SJCRH30 (cell line): ENCODE measurements at regions not wholly inside any gene's neighbourhood (a gene's known extent, or its start where the extent isn't known, plus 50 kb on each side); places are given as distances from the start of the nearest gene placed in this dataset.
"Not testable (repeated sequence)": the region's sequence is repeated elsewhere in the genome, so short reads cannot be mapped to it uniquely, and the experiment has no call there.

Experiments used
- DNase-seq, 2 experiments: peaks; one replicate each; pipeline ENCODE4 v3.0.0-alpha.2; 2015 to 2020
- H3K27ac ChIP-seq: fragments of 250-450 bp; sonication (Bioruptor Pico); 2 replicates; pipeline ENCODE4 v1.5.1; 2020; ENCODE audit warnings: mild to moderate bottlenecking, moderate library complexity
- H3K27me3 ChIP-seq: fragments of 250-450 bp; sonication (Bioruptor Pico); 2 replicates; pipeline ENCODE4 v1.5.1; 2020; ENCODE audit warnings: mild to moderate bottlenecking, moderate library complexity
- H3K36me3 ChIP-seq: fragments of 250-450 bp; sonication (Bioruptor Pico); 2 replicates; pipeline ENCODE4 v1.5.1; 2020; ENCODE audit warnings: mild to moderate bottlenecking, moderate library complexity
- H3K4me1 ChIP-seq: fragments of 250-450 bp; sonication (Bioruptor Pico); 2 replicates; pipeline ENCODE4 v1.5.1; 2020; ENCODE audit warnings: mild to moderate bottlenecking, moderate library complexity
- H3K4me3 ChIP-seq: fragments of 250-450 bp; sonication (Bioruptor Pico); 2 replicates; pipeline ENCODE4 v1.5.1; 2020; ENCODE audit warnings: mild to moderate bottlenecking, moderate library complexity
- H3K9me3 ChIP-seq: fragments of 250-450 bp; sonication (Bioruptor Pico); replicated peaks from 2 replicates; pipeline ENCODE4 v1.5.1; 2020; ENCODE audit warnings: mild to moderate bottlenecking, moderate library complexity

DNA sequence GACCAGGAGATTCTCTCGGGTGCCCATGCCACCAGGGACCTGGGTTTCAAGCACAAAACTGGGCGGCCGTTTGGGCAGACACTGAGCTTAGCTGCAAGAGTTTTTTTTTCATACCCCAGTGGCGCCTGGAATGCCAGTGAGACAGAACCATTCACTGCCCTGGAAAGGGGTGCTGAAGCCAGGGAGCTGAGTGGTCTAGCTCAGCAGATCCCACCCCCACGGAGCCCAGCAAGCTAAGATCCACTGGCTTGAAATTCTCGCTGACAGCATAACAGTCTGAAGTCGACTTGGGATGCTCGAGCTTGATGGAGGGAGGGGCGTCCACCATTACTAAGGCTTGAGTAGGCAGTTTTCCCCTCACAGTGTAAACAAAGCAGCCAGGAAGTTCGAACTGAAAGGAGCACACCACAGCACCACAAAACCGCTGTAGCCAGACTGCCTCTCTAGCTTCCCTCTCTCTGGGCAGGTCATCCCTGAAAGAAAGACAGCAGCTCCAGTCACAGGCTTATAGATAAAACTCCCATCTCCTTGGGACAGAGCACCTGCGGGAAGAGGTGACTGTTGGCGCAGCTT lies 157.7 kb downstream of the GIPC2 start:
- not testable (repeated sequence) for H3K4me3 ChIP-seq, H3K9me3 ChIP-seq, DNase-seq, H3K27me3 ChIP-seq, H3K4me1 ChIP-seq, H3K27ac ChIP-seq, H3K36me3 ChIP-seq

DNA sequence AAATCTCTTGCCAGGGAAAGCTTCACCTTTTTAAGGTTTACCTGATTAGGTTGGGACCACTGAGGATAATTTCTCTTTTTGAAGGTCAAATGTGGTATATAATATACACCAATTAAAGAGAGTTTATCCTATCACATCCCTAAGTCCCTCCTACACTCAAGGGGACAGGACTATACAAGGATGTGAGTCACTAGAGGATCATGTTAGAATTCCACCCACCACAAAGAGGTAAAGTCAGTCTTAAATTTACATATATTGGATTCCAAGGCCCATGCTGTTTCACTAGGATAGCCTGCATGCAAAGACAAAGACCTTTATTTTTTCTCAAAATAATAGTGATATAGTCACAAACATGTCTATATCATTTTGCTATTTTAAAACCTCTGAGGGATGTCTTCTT lies 164.4 kb downstream of the GIPC2 start:
- no peaks in the 10 kb centered on the region for H3K9me3 ChIP-seq
- no peak overlapping the region for H3K27ac ChIP-seq
- DNase-seq = no peak
- no peaks in the 10 kb centered on the region for H3K36me3 ChIP-seq
- no peak overlapping the region for H3K4me3 ChIP-seq
- no peaks in the 10 kb centered on the region for H3K27me3 ChIP-seq
- H3K4me1 ChIP-seq = no peaks in the 10 kb centered on the region

DNA sequence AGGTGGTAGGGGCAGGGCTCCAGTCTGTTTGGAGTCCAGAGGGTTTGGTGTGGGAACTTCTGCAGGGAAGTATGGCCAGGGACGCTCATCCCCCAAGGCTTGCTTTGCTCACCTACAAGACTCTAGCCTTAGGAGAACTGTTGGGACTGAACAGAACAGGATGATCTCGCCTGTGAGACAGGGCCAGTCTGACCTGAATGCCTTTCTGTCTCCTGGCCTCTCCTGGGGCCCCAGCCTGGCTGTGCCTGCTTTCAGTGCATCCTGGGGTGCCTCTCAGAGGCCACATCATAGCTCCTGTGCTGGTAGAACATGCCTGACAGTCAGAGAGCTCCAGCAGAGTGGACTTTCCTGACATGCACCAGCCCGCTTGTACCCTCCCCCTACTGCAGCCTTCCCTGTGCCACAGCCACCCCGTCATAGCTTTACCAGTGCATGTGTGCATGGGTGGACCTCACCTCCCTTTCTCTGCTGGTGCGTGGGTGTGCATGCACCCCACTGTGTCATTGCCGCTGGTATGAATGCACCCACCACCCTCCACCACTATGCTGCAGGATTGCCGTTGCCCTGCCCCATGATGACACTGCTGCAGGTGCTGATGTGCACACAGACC lies 165.8 kb downstream of the GIPC2 start:
- H3K9me3 ChIP-seq = no peaks in the 10 kb centered on the region
- no peaks in the 10 kb centered on the region for H3K27me3 ChIP-seq
- no peak for DNase-seq
- no peaks in the 10 kb centered on the region for H3K36me3 ChIP-seq
- H3K27ac ChIP-seq = no peak overlapping the region
- no peaks in the 10 kb centered on the region for H3K4me1 ChIP-seq
- no peak overlapping the region for H3K4me3 ChIP-seq

DNA sequence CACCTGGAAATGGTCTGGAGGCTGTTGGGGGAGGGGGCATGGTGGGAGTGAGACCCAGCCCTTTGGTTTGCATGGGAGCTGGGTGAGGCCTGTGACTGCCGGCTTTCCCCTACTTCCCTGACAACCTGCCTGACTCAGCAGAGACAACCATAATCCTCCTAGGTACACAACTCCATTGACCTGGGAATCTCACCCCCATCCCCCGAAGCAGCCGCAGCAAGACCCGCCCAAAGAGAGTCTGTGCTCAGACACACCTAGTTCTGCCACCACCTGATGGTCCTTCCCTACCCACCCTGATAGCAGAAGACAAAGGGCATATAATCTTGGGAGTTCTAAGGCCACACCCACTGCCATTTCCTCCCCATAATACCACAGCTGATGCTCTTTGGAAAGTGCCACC lies 168.6 kb downstream of the GIPC2 start:
- no peak overlapping the region for H3K27ac ChIP-seq
- no peaks in the 10 kb centered on the region for H3K27me3 ChIP-seq
- H3K36me3 ChIP-seq = no peaks in the 10 kb centered on the region
- H3K4me3 ChIP-seq = no peak overlapping the region
- no peak for DNase-seq
- H3K4me1 ChIP-seq = no peaks in the 10 kb centered on the region
- H3K9me3 ChIP-seq = no peaks in the 10 kb centered on the region

DNA sequence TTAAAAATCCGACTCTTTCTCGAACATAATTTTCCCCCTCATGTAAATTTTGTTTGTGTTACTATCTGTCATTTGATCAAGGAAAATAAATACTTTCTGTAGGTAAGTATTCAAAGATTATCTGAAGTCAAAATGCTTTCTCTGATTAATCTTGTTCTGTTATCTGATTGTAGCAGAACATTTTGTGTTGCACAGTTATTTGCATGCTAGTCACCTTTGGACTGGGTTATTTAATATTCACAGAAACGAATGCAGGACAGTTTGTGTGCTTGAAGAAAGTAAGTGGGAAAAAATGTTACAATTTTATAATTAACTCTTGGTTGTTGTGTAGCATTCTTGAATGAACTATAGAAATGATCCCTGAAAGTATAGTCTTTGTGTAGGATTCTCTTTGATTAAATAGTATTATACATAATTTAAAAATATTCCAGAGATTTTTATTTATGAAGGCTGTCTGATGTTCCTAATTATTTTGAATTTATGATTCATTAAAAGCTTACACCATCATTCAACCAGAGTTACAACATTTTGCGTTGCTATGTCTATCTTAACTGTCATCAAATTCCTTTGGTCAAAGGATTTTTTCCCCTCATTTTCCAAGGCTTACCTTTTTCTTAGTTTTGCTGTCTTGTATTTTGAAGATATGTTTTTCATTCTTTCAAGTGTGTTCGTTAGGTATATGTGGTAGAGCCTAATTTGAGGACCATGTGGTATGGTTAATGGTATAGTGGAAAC lies 176.6 kb downstream of the GIPC2 start:
- Histone ChIP-seq H3K9me3 (no peaks in the 10 kb centered on the region), H3K36me3 (no peaks in the 10 kb centered on the region), H3K4me1 (no peaks in the 10 kb centered on the region), H3K4me3 (no peak overlapping the region), H3K27me3 (no peaks in the 10 kb centered on the region), H3K27ac (no peak overlapping the region)
- no peak for DNase-seq

DNA sequence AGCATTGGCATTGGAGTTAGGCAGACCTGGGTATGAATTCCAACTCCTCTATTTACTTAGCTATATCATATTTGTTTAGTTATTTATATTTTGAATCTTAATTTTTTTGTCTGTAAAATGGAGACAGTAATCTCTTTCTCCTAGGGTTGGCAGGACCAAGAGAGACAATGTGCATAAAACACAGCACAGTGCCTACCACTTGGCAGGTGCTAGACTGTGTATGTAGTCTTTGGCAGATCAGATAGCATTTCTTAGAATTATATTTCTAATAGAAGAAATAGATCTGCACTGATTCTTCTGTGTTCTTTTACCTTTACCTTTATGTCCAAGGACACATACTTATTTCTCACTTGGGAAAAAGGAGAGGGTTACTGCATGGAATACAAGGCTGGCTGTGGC lies 177.2 kb downstream of the GIPC2 start:
- Histone ChIP-seq H3K27ac (no peak overlapping the region), H3K27me3 (no peaks in the 10 kb centered on the region)

DNA sequence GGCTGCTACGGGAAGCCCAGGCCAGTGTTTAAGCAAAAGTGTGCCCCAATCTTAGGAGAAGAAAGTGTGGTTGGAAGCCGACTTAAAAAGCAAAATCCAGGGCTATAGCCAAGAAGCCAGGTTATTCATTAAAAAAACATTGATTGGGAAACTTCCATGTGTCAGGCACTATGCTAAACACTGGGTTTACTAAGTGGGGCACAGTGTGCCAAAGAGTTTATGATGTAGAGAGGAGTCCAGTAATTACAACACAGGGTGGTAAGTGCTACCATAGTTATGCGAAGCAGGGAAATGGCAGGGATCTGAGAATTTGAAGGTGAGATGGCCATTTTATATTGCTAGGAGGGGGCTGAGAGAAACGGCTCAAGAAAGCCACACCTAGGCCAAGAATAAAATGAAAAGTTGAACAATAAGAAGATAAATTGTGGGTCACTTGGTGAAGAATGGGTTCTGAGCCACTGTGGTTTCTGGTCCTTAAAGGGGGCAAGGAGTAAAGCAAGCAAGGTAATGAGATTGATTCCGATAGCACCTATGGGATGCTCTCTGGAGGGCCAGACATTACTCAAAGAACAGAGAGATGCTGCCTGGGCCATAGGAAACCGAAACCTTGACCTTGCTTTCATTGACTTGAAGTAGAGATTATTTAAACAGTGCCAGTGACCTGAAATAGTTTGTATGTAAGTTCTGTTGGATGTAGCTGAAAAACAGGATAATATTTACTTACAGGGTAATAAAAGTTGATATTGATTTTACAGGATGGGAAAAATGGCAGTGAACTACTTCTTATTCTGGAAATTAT lies 177.8 kb downstream of the GIPC2 start:
- Histone ChIP-seq H3K9me3 (no peaks in the 10 kb centered on the region), H3K4me3 (no peak overlapping the region), H3K4me1 (no peaks in the 10 kb centered on the region), H3K27ac (no peak overlapping the region), H3K27me3 (no peaks in the 10 kb centered on the region), H3K36me3 (no peaks in the 10 kb centered on the region)
- DNase-seq = no peak

More for the DNA sequence above, 177.2 kb downstream of the GIPC2 start:
- Histone ChIP-seq H3K36me3 (no peaks in the 10 kb centered on the region), H3K9me3 (no peaks in the 10 kb centered on the region), H3K4me3 (no peak overlapping the region), H3K4me1 (no peaks in the 10 kb centered on the region)
- DNase-seq = no peak

DNA sequence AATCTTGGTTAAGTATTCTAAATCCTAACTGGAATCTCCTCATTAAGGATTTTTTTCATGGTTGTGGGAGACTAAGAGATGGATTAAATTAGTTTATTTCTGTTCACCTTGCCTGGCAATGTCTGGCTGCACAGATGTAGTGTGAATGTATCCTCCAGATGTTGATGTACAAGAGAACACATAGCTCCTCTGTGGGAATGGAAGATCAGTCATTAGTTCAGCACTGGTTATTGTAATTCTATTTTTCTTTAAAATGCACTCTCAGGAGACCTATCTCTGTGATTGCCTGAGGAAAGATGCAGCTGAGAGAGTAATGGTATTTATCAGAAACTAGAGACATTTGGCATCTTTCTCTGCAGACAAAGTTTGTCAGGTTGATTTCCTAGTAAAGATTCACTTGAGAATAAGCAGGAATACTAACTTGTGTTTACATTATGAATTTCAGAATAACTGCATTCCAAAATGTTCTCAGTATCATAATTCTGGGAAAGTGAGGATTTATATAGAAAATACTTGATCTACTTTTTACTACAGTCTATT lies 178.6 kb downstream of the GIPC2 start:
- DNase-seq = no peak
- no peak overlapping the region for H3K27ac ChIP-seq

DNA sequence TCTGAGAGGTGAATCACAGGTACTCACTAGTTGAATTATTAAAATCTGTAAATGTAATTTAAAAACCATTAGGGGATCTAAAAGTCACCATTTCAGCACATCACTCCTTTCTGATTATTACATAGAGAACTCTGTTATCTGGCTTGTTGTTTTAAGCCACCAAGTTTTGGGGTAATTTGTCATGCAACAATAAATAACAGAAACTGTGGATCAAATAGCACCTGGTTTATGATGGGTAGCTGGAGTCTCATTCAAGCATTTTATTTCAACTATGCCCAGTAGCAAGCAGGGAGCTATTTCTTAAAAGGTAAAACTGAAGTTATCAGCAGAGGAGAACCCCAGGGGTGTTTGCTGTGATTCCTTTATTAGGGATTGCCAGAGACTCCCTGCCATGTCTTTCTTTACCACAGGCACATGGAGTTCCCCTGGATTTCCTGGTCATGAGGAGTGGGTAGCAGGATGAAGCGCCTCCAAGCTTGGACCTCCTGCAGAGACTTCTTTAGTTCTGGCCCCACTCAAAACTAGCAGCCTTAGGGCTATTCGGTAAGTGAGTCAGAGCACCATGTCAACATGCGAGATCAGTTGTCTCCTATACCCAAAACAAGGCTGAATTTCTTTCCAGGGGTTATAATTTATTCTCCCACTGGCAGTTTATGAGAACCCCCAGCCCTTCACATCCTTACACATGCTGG lies 179.2 kb downstream of the GIPC2 start:
- Histone ChIP-seq H3K36me3 (no peaks in the 10 kb centered on the region), H3K27ac (no peak overlapping the region), H3K27me3 (no peaks in the 10 kb centered on the region), H3K9me3 (no peaks in the 10 kb centered on the region), H3K4me1 (no peaks in the 10 kb centered on the region), H3K4me3 (no peak overlapping the region)
- DNase-seq = no peak

More for the DNA sequence above, 178.6 kb downstream of the GIPC2 start:
- Histone ChIP-seq H3K36me3 (no peaks in the 10 kb centered on the region), H3K4me3 (no peak overlapping the region), H3K27me3 (no peaks in the 10 kb centered on the region), H3K9me3 (no peaks in the 10 kb centered on the region), H3K4me1 (no peaks in the 10 kb centered on the region)

DNA sequence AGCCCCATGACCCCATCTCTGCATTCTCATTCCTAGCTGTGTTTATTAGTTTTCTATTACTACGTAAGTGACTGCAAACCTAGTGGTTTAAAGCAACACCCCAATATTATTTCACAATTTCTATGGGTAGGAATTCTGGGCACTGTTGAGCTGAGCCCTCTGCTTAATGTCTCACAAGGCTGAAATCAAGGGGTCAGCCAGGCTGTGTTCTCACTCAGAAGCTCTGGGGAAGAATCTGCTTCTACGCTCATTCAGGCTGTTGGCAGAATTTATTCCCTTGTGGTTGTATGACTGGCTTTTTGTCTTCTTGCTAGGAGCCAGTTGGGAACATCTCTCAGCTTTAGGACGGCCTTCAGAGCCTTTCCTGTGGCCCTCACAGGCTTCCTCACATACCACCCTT lies 181.0 kb downstream of the GIPC2 start:
- H3K4me1 ChIP-seq = no peaks in the 10 kb centered on the region
- no peak for DNase-seq
- no peaks in the 10 kb centered on the region for H3K36me3 ChIP-seq
- H3K4me3 ChIP-seq = no peak overlapping the region
- H3K9me3 ChIP-seq = no peaks in the 10 kb centered on the region
- no peak overlapping the region for H3K27ac ChIP-seq
- H3K27me3 ChIP-seq = no peaks in the 10 kb centered on the region

DNA sequence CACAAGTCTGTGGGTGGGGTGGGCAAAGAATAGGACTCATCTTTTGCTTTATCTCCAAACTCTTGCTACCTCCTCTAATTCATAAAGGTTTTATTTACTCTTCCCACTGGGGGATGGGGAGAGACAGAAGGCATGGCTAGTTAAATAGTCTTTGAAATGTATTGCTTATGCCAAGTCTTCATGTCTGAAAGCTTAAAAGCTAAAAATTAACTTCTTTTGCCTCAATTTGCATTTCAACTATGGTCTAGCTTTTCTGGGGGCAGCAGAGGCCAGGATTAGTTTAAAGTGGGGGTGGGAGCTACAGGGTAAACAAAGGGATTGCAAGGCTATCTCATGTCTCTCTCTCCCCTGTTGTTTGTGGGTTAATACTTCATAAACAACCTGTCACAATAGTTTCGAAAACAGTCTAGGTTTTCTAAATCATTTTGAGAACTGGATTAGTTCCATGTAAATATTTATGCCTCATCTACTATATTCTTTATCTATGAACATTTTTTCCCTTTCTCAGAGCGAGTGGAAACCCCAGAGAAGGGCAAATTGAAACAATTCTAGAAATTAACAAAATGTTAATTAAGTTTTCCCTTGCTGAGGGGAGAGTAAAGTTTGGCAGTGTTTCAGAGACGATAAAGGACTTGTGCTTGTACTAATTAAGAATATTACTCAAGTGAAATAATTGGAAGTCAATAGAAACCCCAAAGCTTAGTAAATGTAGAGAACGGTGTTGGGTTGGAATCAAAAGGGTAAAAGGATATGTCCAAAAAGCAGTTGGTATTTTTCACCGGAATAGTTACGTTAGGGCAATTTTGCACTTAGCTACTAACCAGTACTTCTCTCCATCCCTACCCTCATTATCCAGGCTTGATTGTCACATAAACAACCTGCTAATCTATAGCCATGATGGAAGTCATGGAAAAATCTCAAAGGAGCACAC lies 182.2 kb downstream of the GIPC2 start:
- Histone ChIP-seq H3K4me1 (no peaks in the 10 kb centered on the region), H3K4me3 (no peak overlapping the region), H3K9me3 (no peaks in the 10 kb centered on the region), H3K27me3 (no peaks in the 10 kb centered on the region), H3K27ac (no peak overlapping the region), H3K36me3 (no peaks in the 10 kb centered on the region)
- DNase-seq = no peak

DNA sequence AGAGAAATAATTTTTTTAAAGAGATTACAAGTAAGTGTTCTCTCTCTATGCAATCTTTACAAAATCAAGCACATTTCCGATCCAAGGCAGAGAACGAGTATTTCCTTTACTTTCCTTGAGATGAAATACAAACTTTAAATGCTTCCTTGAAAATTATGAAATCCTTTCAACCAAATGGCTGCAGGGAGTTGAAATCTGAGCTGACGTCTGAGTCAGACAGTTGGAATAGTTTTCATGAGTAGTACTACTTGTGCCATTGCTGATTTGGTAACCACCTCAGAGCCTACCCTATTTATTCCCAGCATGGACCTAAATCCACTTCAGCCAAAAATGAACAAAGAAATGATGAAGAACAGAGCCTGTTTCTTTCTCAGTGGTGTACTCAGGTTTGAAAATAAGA lies 183.6 kb downstream of the GIPC2 start:
- no peak for DNase-seq
- H3K27ac ChIP-seq = no peak overlapping the region
- H3K4me3 ChIP-seq = no peak overlapping the region
- H3K36me3 ChIP-seq = no peaks in the 10 kb centered on the region
- no peaks in the 10 kb centered on the region for H3K9me3 ChIP-seq
- H3K27me3 ChIP-seq = no peaks in the 10 kb centered on the region
- H3K4me1 ChIP-seq = no peaks in the 10 kb centered on the region

DNA sequence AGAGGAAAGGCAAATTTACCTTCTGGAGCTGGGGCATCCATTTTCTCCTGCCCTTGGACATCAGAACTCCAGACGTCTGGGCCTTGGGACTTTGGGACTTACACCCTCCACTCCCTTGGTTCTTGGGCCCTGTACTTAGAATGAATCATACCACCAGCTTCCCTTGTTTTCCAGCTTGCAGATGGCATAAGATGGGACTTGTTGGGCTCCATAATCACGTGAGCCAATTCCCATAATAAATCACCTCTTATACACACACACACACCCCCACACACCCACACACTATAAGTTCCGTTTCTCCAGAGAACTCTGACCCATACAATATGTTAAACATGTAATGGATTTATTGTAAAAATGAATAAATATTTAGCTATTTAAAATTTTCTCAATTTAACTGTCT lies 185.7 kb downstream of the GIPC2 start:
- Histone ChIP-seq H3K9me3 (no peaks in the 10 kb centered on the region), H3K27me3 (no peaks in the 10 kb centered on the region)
- no peak for DNase-seq

DNA sequence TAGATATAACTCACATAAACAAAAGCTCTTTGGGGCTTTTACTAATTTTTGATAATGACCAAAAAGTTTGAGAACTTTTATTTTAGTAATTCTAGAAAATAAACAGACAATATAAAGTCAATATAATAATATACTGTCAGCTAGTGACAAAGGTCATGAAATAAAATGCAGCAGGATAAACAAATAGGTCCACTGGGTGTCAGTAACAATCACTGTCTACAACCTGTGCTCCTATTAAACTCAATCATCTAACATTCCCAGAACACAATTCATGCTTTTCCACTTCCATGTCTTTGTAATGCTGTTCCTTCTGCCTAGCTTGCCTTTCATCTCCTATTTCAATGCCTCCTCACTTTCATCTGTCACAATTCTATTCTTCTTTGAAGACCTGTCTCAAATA lies 186.1 kb downstream of the GIPC2 start:
- DNase-seq = no peak
- Histone ChIP-seq H3K36me3 (no peaks in the 10 kb centered on the region), H3K27ac (no peak overlapping the region), H3K4me3 (no peak overlapping the region), H3K4me1 (no peaks in the 10 kb centered on the region), H3K27me3 (no peaks in the 10 kb centered on the region), H3K9me3 (no peaks in the 10 kb centered on the region)

More for the DNA sequence above, 185.7 kb downstream of the GIPC2 start:
- H3K4me3 ChIP-seq = no peak overlapping the region
- no peaks in the 10 kb centered on the region for H3K36me3 ChIP-seq
- no peaks in the 10 kb centered on the region for H3K4me1 ChIP-seq
- no peak overlapping the region for H3K27ac ChIP-seq
